DND-41 (cell line): ENCODE measurements at regions not wholly inside any gene's neighbourhood (a gene's known extent, or its start where the extent isn't known, plus 50 kb on each side); places are given as distances from the start of the nearest gene placed in this dataset.

ENCODE experiments used
- EZH2 ChIP-seq: IDR thresholded peaks from 3 replicates; pipeline ENCODE4 v1.6.1; 2012; ENCODE audit warnings: borderline replicate concordance, low read depth, mild to moderate bottlenecking, moderate library complexity, low read length, inconsistent platforms; ENCODE audit not compliant: severe bottlenecking
- TF ChIP-seq, protein P1 (sequence below): IDR thresholded peaks from 2 replicates; pipeline ENCODE4 v1.5.1; 2012; ENCODE audit warnings: borderline replicate concordance, low read length, moderate library complexity, mild to moderate bottlenecking; ENCODE audit not compliant: poor library complexity, severe bottlenecking; ENCODE audit errors: extremely low read depth

DNA sequence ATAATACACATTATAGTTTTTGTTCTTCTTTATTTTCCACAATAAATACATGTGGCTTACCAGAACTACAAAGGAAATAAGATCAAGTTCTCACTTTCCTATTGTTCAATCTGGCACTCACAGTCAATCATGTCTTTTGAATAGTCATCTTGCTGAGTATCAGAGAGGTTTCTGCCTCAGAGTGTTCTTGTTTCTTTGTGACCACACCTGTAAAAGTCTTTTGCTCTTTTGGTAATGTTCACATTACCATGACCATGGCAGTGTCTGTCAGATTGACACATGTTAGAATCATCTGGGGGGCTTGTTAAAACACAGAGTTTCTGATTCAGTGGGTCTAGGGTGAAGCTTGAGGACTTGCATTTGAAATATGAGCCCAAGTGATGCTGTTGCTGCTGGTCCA is 135.0 kb downstream of the SATB1 start:
- TF ChIP-seq EZH2: no peak
- TF ChIP-seq, protein P1, sequence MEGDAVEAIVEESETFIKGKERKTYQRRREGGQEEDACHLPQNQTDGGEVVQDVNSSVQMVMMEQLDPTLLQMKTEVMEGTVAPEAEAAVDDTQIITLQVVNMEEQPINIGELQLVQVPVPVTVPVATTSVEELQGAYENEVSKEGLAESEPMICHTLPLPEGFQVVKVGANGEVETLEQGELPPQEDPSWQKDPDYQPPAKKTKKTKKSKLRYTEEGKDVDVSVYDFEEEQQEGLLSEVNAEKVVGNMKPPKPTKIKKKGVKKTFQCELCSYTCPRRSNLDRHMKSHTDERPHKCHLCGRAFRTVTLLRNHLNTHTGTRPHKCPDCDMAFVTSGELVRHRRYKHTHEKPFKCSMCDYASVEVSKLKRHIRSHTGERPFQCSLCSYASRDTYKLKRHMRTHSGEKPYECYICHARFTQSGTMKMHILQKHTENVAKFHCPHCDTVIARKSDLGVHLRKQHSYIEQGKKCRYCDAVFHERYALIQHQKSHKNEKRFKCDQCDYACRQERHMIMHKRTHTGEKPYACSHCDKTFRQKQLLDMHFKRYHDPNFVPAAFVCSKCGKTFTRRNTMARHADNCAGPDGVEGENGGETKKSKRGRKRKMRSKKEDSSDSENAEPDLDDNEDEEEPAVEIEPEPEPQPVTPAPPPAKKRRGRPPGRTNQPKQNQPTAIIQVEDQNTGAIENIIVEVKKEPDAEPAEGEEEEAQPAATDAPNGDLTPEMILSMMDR: no peak
